H9 (cell line): ENCODE measurements at regions not wholly inside any gene's neighbourhood (a gene's known extent, or its start where the extent isn't known, plus 50 kb on each side); places are given as distances from the start of the nearest gene placed in this dataset.
"Not testable (repeated sequence)": the region's sequence is repeated elsewhere in the genome, so short reads cannot be mapped to it uniquely, and the experiment has no call there.

ENCODE experiments used
- DNase-seq: peaks from one replicate; pipeline ENCODE4 v3.0.0-alpha.2; 2017
- H2AFZ ChIP-seq: one replicate; pipeline ENCODE4 v1.6.1; 2013; ENCODE audit warnings: mild to moderate bottlenecking, low read length, control low read depth, moderate library complexity
- H2AK5ac ChIP-seq: 2 replicates; pipeline ENCODE4 v1.6.1; 2013; ENCODE audit warnings: low read length, control low read depth, mixed read lengths; ENCODE audit not compliant: insufficient read length
- H2BK120ac ChIP-seq: one replicate; pipeline ENCODE4 v1.6.1; 2013; ENCODE audit warnings: low read depth, mild to moderate bottlenecking, low read length, control low read depth, inconsistent platforms; ENCODE audit not compliant: poor library complexity, severe bottlenecking
- H2BK12ac ChIP-seq: 2 replicates; pipeline ENCODE4 v1.6.1; 2013; ENCODE audit warnings: low read length, control low read depth, mixed read lengths, low read depth; ENCODE audit not compliant: insufficient read length
- H2BK15ac ChIP-seq: 2 replicates; pipeline ENCODE4 v1.6.1; 2013; ENCODE audit warnings: low read depth, low read length, control low read depth
- H2BK20ac ChIP-seq: one replicate; pipeline ENCODE4 v1.6.1; 2013; ENCODE audit warnings: low read depth, mild to moderate bottlenecking, low read length, control low read depth, inconsistent platforms; ENCODE audit not compliant: poor library complexity, severe bottlenecking
- H2BK5ac ChIP-seq: 2 replicates; pipeline ENCODE4 v1.6.1; 2013; ENCODE audit warnings: low read length, control low read depth, mixed read lengths; ENCODE audit not compliant: insufficient read length
- H3K14ac ChIP-seq: 2 replicates; pipeline ENCODE4 v1.6.1; 2013; ENCODE audit warnings: low read length, control low read depth; ENCODE audit not compliant: insufficient read depth
- H3K18ac ChIP-seq: 2 replicates; pipeline ENCODE4 v1.6.1; 2013; ENCODE audit warnings: low read depth, mild to moderate bottlenecking, mixed read lengths, low read length, control low read depth; ENCODE audit not compliant: insufficient read length
- H3K23ac ChIP-seq: 2 replicates; pipeline ENCODE4 v1.6.1; 2013; ENCODE audit warnings: low read length, control low read depth, mixed read lengths, low read depth; ENCODE audit not compliant: insufficient read length
- H3K23me2 ChIP-seq: 2 replicates; pipeline ENCODE4 v1.6.1; 2013; ENCODE audit warnings: low read depth, mild to moderate bottlenecking, mixed read lengths, low read length, control low read depth; ENCODE audit not compliant: insufficient read length, poor library complexity, severe bottlenecking
- H3K27ac ChIP-seq: 2 replicates; pipeline ENCODE4 v1.5.1; 2013; ENCODE audit warnings: low read length, control low read depth, mixed read lengths, low read depth; ENCODE audit not compliant: insufficient read length
- H3K27me3 ChIP-seq: 2 replicates; pipeline ENCODE4 v1.6.1; 2013; ENCODE audit warnings: low read length, control low read depth, inconsistent platforms; ENCODE audit not compliant: insufficient read depth
- H3K4ac ChIP-seq: 2 replicates; pipeline ENCODE4 v1.6.1; 2013; ENCODE audit warnings: low read depth, mild to moderate bottlenecking, control low read depth, inconsistent platforms, low read length, moderate library complexity
- H3K4me1 ChIP-seq: 2 replicates; pipeline ENCODE4 v1.6.1; 2013; ENCODE audit warnings: low read length, control low read depth, inconsistent platforms; ENCODE audit not compliant: insufficient read depth
- H3K4me2 ChIP-seq: 2 replicates; pipeline ENCODE4 v1.6.1; 2013; ENCODE audit warnings: low read length, control low read depth, mixed read lengths; ENCODE audit not compliant: insufficient read length, insufficient read depth
- H3K56ac ChIP-seq: 2 replicates; pipeline ENCODE4 v1.6.1; 2013; ENCODE audit warnings: low read depth, mild to moderate bottlenecking, mixed read lengths, low read length, control low read depth; ENCODE audit not compliant: insufficient read length
- H3K79me1 ChIP-seq: 2 replicates; pipeline ENCODE4 v1.6.1; 2013; ENCODE audit warnings: low read depth, mild to moderate bottlenecking, moderate library complexity, low read length, control low read depth, inconsistent platforms; ENCODE audit not compliant: insufficient read depth, poor library complexity, severe bottlenecking
- H3K79me2 ChIP-seq: 2 replicates; pipeline ENCODE4 v1.6.1; 2013; ENCODE audit warnings: low read length, control low read depth, inconsistent platforms; ENCODE audit not compliant: insufficient read depth
- H3K9ac ChIP-seq: 2 replicates; pipeline ENCODE4 v1.6.1; 2013; ENCODE audit warnings: low read length, control low read depth, mixed read lengths; ENCODE audit not compliant: insufficient read length; ENCODE audit errors: extremely low read depth
- H3K9me3 ChIP-seq: one replicate; pipeline ENCODE4 v1.6.1; 2013; ENCODE audit warnings: low read depth, low read length, inconsistent platforms; ENCODE audit not compliant: control insufficient read depth
- H3T11ph ChIP-seq: one replicate; pipeline ENCODE4 v1.6.1; 2013; ENCODE audit warnings: mild to moderate bottlenecking, low read length, control low read depth, inconsistent platforms
- H4K20me1 ChIP-seq: one replicate; pipeline ENCODE4 v1.6.1; 2013; ENCODE audit not compliant: control insufficient read depth, insufficient read length, insufficient read depth
- H4K5ac ChIP-seq: 2 replicates; pipeline ENCODE4 v1.6.1; 2013; ENCODE audit warnings: low read depth, mild to moderate bottlenecking, mixed read lengths, low read length, control low read depth; ENCODE audit not compliant: insufficient read length
- H4K8ac ChIP-seq: replicated peaks from 2 replicates; pipeline ENCODE4 v1.6.1; 2013; ENCODE audit warnings: low read length, control low read depth, mixed read lengths, low read depth; ENCODE audit not compliant: insufficient read length
- H4K91ac ChIP-seq: 2 replicates; pipeline ENCODE4 v1.6.1; 2013; ENCODE audit warnings: low read depth, mild to moderate bottlenecking, moderate library complexity, mixed read lengths, low read length, control low read depth; ENCODE audit not compliant: insufficient read length
- H3K27ac Mint-ChIP-seq, 3 experiments: 2 replicates in 2 of 3; 3 replicates in 1 of 3; pipeline ENCODE4 v1.8.0; 2020 to 2021; ENCODE audit warnings: mixed read lengths in 3 of 3, mild to moderate bottlenecking in 1 of 3, moderate library complexity in 1 of 3
- H3K27me3 Mint-ChIP-seq: 2 replicates; pipeline ENCODE4 v1.8.0; 2021; ENCODE audit warnings: low read depth, mild to moderate bottlenecking, moderate library complexity, mixed read lengths
- H3K36me3 Mint-ChIP-seq, 3 experiments: 2 replicates in 2 of 3; 3 replicates in 1 of 3; pipeline ENCODE4 v1.8.0; 2020 to 2021; ENCODE audit warnings: low read depth in 3 of 3, mixed read lengths in 3 of 3; ENCODE audit not compliant: insufficient read depth in 1 of 3
- H3K4me1 Mint-ChIP-seq, 2 experiments: 2 replicates each; pipeline ENCODE4 v1.8.0; 2020; ENCODE audit warnings: mixed read lengths in 2 of 2
- H3K4me3 Mint-ChIP-seq, 2 experiments: 2 replicates in 1 of 2; 3 replicates in 1 of 2; pipeline ENCODE4 v1.8.0; 2020 to 2021; ENCODE audit warnings: mild to moderate bottlenecking in 2 of 2, mixed read lengths in 2 of 2, moderate library complexity in 1 of 2
- H3K9me3 Mint-ChIP-seq, 2 experiments: 2 replicates in 1 of 2; 3 replicates in 1 of 2; pipeline ENCODE4 v1.8.0; 2020; ENCODE audit warnings: mild to moderate bottlenecking in 2 of 2, mixed read lengths in 2 of 2, moderate library complexity in 1 of 2
- WGBS: extraction: QIAGEN DNeasy Blood & Tissue Kit; methylation state at CpG from one replicate; pipeline ENCODE4 v1.1.7; 2013; ENCODE audit warnings: missing lambda C conversion rate, low lambda C conversion rate, mixed read lengths; ENCODE audit not compliant: insufficient read length; ENCODE audit errors: extremely low coverage; 5-methylcytosine and 5-hydroxymethylcytosine counted together

DNA sequence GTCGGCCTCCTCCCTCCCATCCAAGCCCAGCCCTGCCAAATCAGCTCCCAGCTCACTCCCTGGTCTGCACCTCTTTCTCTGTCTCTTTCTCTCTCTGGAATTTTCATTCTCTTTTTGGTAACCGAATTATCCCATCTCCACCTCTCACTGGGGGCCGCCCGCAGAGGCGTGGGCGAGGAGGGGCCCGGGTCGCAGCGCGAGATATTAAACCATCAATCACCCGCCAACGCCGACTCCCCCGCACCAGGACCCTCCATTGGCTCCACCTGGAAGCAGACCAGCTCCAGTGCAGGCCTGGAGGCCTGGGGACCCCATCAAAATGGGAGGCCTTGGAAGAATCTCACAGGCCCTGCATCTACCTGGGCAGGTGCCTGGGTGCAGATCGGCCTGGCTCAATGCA lies 83.8 kb upstream of the ADGRL1 start:
- not testable (repeated sequence) for H3K4me2 ChIP-seq, H2BK15ac ChIP-seq, DNase-seq, H3K23ac ChIP-seq, H2BK120ac ChIP-seq, H2AFZ ChIP-seq, H3K56ac ChIP-seq, H3K36me3 Mint-ChIP-seq, H2BK5ac ChIP-seq, H3K14ac ChIP-seq, H3K9me3 ChIP-seq, H3K9ac ChIP-seq, H3K79me1 ChIP-seq, H4K5ac ChIP-seq, H3K18ac ChIP-seq, H3K23me2 ChIP-seq, H4K20me1 ChIP-seq, H3K9me3 Mint-ChIP-seq, H3T11ph ChIP-seq, H3K4ac ChIP-seq, H2AK5ac ChIP-seq, H3K27me3 ChIP-seq, H2BK20ac ChIP-seq, H3K4me3 Mint-ChIP-seq, H2BK12ac ChIP-seq, H3K27me3 Mint-ChIP-seq, H4K91ac ChIP-seq, H4K8ac ChIP-seq, H3K4me1 ChIP-seq, H3K27ac ChIP-seq, H3K79me2 ChIP-seq
- H3K27ac Mint-ChIP-seq: 0 out of 7 replicates have a peak overlapping the region, but pooled peaks of 1 of the 3 experiments have one; percentile 45
- WGBS: no CpG with 5 or more reads among the region's 15 CpGs
- peaks cover 22 to 33% of the 10 kb centered on the region in 2 experiments for H3K4me1 Mint-ChIP-seq

DNA sequence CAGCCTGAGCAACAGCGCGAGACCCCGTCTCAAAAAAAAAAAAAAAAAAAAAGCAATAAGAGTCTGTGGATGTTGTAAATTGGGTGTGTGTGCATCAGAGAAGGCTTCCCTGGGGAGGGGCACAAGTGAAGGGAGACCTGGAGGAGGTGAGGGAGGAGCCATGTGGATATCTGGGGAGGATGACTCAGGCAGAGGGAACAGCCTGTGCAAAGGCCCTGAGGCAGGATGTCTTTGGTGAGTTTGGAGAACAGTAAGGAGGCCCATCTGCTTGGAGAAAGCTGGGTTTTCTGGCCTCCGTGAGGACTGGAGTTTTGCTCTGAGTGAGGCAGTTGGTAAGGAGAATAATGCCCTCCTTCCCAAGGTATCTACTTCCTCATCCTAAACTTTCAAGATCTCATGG lies 81.9 kb upstream of the ADGRL1 start:
- not testable (repeated sequence) for H2BK20ac ChIP-seq, H3K79me1 ChIP-seq, H3K36me3 Mint-ChIP-seq, H3K56ac ChIP-seq, H3K14ac ChIP-seq, H3K27me3 ChIP-seq, H3K9me3 Mint-ChIP-seq, H2BK5ac ChIP-seq, H3K9me3 ChIP-seq, H3K23me2 ChIP-seq, H3K27me3 Mint-ChIP-seq, H2AK5ac ChIP-seq, DNase-seq, H2BK12ac ChIP-seq, H3K9ac ChIP-seq, H3K23ac ChIP-seq, H4K20me1 ChIP-seq, H3K4me1 ChIP-seq, H3K4me2 ChIP-seq, H4K5ac ChIP-seq, H2BK120ac ChIP-seq, H3K79me2 ChIP-seq, H3K18ac ChIP-seq, H4K8ac ChIP-seq, H3K4ac ChIP-seq, H3K27ac ChIP-seq, H3K4me3 Mint-ChIP-seq, H3T11ph ChIP-seq, H2AFZ ChIP-seq, H2BK15ac ChIP-seq, H4K91ac ChIP-seq
- Mint-ChIP-seq H3K27ac (0 out of 7 replicates have a peak overlapping the region, but pooled peaks of 1 of the 3 experiments have one; percentile 7), H3K4me1 (peaks cover 19 to 22% of the 10 kb centered on the region in 2 experiments)
- no CpG with 5 or more reads among the region's 4 CpGs for WGBS
